Thymus (tissue), 11 donors: ENCODE measurements at regions not wholly inside any gene's neighbourhood (a gene's known extent, or its start where the extent isn't known, plus 50 kb on each side); places are given as distances from the start of the nearest gene placed in this dataset.

Source experiments
- DNase-seq, 9 donors: peaks; one replicate each; pipeline ENCODE4 v3.0.0-alpha.2; 2013; ENCODE audit warnings: low spot score in 9 of 9, low read depth in 6 of 9, missing footprints in 1 of 9
- H3K27ac ChIP-seq, 2 donors: one replicate each; pipeline ENCODE4 v1.5.1; 2013; ENCODE audit warnings: control low read depth in 1 of 2, low read depth in 1 of 2, low read length in 1 of 2, mild to moderate bottlenecking in 1 of 2, moderate library complexity in 1 of 2
- H3K27me3 ChIP-seq, 2 donors: one replicate each; pipeline ENCODE4 v1.5.1; 2013; ENCODE audit warnings: low read length in 1 of 2; ENCODE audit not compliant: control insufficient read depth in 2 of 2, insufficient read depth in 1 of 2
- H3K36me3 ChIP-seq, 2 donors: one replicate each; pipeline ENCODE4 v1.5.1; 2013; ENCODE audit warnings: low read length in 1 of 2, mild to moderate bottlenecking in 1 of 2, moderate library complexity in 1 of 2; ENCODE audit not compliant: control insufficient read depth in 2 of 2, insufficient read depth in 2 of 2
- H3K4me1 ChIP-seq, 2 donors: one replicate each; pipeline ENCODE4 v1.5.1; 2013; ENCODE audit warnings: low read length in 2 of 2; ENCODE audit not compliant: control insufficient read depth in 2 of 2, insufficient read depth in 2 of 2
- H3K4me3 ChIP-seq, 2 donors: one replicate each; pipeline ENCODE4 v1.5.1; 2013; ENCODE audit warnings: low read length in 2 of 2, control low read depth in 1 of 2, mild to moderate bottlenecking in 1 of 2
- H3K9me3 ChIP-seq, 2 donors: one replicate each; pipeline ENCODE4 v1.5.1; 2013; ENCODE audit warnings: low read length in 1 of 2, mild to moderate bottlenecking in 1 of 2; ENCODE audit not compliant: control insufficient read depth in 2 of 2, insufficient read depth in 1 of 2
- WGBS: extraction: QIAGEN DNeasy Blood & Tissue Kit; methylation state at CpG from one replicate; pipeline ENCODE4 v1.1.7; 2013; 5-methylcytosine and 5-hydroxymethylcytosine counted together
- donor health status: healthy.

GRCh38 chr2:72048881-72049477, 98.7 kb downstream of the CYP26B1 start:
- Histone ChIP-seq H3K9me3 (peaks cover 0 to 5% of the 10 kb centered on the region in 2 donors), H3K27me3 (no peaks in the 10 kb centered on the region), H3K4me1 (no peaks in the 10 kb centered on the region), H3K27ac (no peak overlapping the region), H3K36me3 (no peaks in the 10 kb centered on the region), H3K4me3 (no peak overlapping the region)
- no peak for DNase-seq

- no peaks in the 10 kb centered on the region for H3K4me1 ChIP-seq
- H3K4me3 ChIP-seq = no peak overlapping the region
- H3K27me3 ChIP-seq = no peaks in the 10 kb centered on the region
- H3K27ac ChIP-seq = no peak overlapping the region
- peaks cover 0 to 5% of the 10 kb centered on the region in 2 donors for H3K9me3 ChIP-seq
- no peaks in the 10 kb centered on the region for H3K36me3 ChIP-seq
- no peak for DNase-seq
Measured at GRCh38 chr2:72043985-72044384, 103.7 kb downstream of the CYP26B1 start.

- peak in 1 of 9 donors; percentile 9 for DNase-seq
Measured at GRCh38 chr2:72041638-72042111, 106.0 kb downstream of the CYP26B1 start.

DNA sequence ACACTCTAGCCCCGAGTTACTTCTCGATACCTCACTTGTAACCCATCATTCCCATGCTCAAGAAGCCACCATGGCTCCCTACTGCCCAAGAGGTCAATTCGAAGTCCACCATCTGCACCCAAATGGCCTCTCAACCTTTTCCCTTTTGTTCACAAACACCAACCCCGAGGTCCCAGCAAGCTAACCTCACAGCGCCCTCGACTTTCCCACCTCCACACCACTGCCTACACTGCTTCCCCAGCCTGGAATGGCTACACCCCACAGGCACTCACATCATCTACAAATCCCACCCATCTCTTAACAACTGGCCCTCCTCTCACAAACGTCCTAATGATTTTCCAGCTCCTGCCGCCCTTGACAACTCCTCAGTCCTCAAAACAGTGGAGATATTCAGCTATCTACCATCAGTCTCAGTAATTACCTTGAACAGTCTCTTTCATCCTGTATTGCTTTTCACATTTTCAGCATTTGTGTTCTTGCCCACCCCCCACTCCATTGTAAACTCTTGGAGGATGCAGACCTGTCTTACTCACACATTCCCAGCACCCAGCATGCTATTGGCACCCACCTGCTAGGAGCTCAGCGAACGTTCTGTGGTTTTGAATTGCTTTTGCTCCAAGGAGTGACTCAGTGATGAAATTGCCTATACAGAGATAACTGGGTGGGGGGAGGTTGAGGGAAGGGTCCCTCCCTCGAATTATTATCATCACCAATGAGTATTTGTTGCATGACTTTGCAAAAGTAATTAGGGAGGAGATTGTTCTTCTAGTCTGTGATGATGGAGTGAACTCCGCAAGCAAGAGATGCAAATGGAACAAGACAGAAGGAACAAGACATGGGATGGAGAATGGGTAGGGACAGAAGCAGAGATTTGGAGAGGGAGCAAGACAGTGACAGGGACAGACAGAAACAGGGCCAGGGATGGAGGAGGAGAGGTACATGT, 106.8 kb downstream of the CYP26B1 start:
- no peak for DNase-seq
- Histone ChIP-seq H3K9me3 (no peaks in the 10 kb centered on the region), H3K27ac (no peak overlapping the region), H3K36me3 (no peaks in the 10 kb centered on the region), H3K4me1 (no peaks in the 10 kb centered on the region), H3K4me3 (no peak overlapping the region), H3K27me3 (no peaks in the 10 kb centered on the region)
- 75% methylated on average over 12 of the region's 12 CpGs for whole genome bisulfite sequencing

More at GRCh38 chr2:72041638-72042111, 106.0 kb downstream of the CYP26B1 start:
- Histone ChIP-seq H3K27ac (no peak overlapping the region), H3K27me3 (no peaks in the 10 kb centered on the region), H3K4me3 (no peak overlapping the region), H3K9me3 (no peaks in the 10 kb centered on the region), H3K4me1 (no peaks in the 10 kb centered on the region), H3K36me3 (no peaks in the 10 kb centered on the region)
- 72% methylated on average over 5 of the region's 5 CpGs for WGBS

DNA sequence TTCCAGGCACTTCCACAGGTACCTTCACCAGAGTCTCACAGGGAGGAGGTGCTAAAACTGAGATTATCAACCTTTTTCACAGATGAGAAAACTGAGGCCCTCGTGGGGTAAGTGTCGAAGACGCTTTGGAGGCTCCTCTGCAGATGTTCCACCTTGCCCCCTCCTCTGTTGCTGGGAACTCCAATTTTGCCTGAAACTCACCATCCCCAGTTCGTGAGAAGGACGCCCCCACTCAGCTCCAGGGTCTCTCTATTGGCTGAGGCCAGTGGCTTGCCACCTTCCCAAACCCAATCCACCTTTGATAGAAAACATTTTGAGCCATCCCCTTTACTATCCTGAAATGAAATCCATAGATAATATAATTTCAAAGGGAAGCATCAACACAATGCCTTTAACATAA, 109.1 kb downstream of the CYP26B1 start:
- no peaks in the 10 kb centered on the region for H3K27me3 ChIP-seq
- no peak for DNase-seq
- H3K4me3 ChIP-seq = no peak overlapping the region
- no peaks in the 10 kb centered on the region for H3K9me3 ChIP-seq
- WGBS = 89% methylated on average over 5 of the region's 5 CpGs
- no peaks in the 10 kb centered on the region for H3K36me3 ChIP-seq
- no peaks in the 10 kb centered on the region for H3K4me1 ChIP-seq
- no peak overlapping the region for H3K27ac ChIP-seq

GRCh38 chr2:72037261-72037666, 110.4 kb downstream of the CYP26B1 start:
- no peak overlapping the region for H3K4me3 ChIP-seq
- DNase-seq = no peak
- no peaks in the 10 kb centered on the region for H3K27me3 ChIP-seq
- 97% methylated on average over 5 of the region's 5 CpGs for WGBS
- H3K4me1 ChIP-seq = no peaks in the 10 kb centered on the region
- H3K9me3 ChIP-seq = no peaks in the 10 kb centered on the region
- no peaks in the 10 kb centered on the region for H3K36me3 ChIP-seq
- no peak overlapping the region for H3K27ac ChIP-seq

DNA sequence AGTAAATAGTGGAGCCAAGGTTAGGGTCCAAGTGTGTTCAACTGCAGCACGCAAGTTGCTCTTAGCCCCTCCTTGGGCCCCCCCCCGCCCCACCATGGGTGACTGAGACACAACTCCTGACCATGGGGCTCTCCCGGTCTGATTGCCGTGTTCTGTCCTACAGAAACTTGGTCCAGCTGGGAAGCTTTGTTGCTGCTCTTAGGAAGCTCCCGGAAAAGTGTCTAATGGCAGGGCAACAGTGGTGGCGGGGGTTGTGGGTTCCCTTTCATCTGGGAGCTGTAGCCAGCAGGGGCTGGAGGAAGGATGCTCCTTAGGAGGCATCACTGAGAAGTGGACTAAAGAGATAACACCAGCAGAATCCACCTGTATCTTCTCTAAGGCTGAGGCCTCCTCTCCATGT, 111.1 kb downstream of the CYP26B1 start:
- H3K4me3 ChIP-seq = no peak overlapping the region
- H3K27ac ChIP-seq = no peak overlapping the region
- DNase-seq = no peak
- no peaks in the 10 kb centered on the region for H3K9me3 ChIP-seq
- H3K27me3 ChIP-seq = no peaks in the 10 kb centered on the region
- no peaks in the 10 kb centered on the region for H3K4me1 ChIP-seq
- no peaks in the 10 kb centered on the region for H3K36me3 ChIP-seq
- 96% methylated on average over 6 of the region's 6 CpGs for WGBS

GRCh38 chr2:72036173-72036545, 111.5 kb downstream of the CYP26B1 start:
- Histone ChIP-seq H3K4me3 (no peak overlapping the region), H3K4me1 (no peaks in the 10 kb centered on the region), H3K27me3 (no peaks in the 10 kb centered on the region), H3K9me3 (no peaks in the 10 kb centered on the region), H3K27ac (no peak overlapping the region), H3K36me3 (no peaks in the 10 kb centered on the region)
- DNase-seq = no peak
- WGBS = 89% methylated on average over 3 of the region's 3 CpGs

GRCh38 chr2:72035518-72036172, 112.0 kb downstream of the CYP26B1 start:
- no peak overlapping the region for H3K27ac ChIP-seq
- H3K4me3 ChIP-seq = no peak overlapping the region
- H3K9me3 ChIP-seq = no peaks in the 10 kb centered on the region
- no peak for DNase-seq
- no peaks in the 10 kb centered on the region for H3K27me3 ChIP-seq
- no peaks in the 10 kb centered on the region for H3K36me3 ChIP-seq
- 87% methylated on average over 12 of the region's 12 CpGs for WGBS
- H3K4me1 ChIP-seq = no peaks in the 10 kb centered on the region
